Endothelial cell (in vitro differentiated cells): ENCODE measurements at regions not wholly inside any gene's neighbourhood (a gene's known extent, or its start where the extent isn't known, plus 50 kb on each side); places are given as distances from the start of the nearest gene placed in this dataset.

Experiments used
- DNase-seq: peaks from one replicate; pipeline ENCODE4 v3.0.0; 2021; ENCODE audit warnings: low spot score
- H3K27ac Mint-ChIP-seq: one replicate; pipeline ENCODE4 v1.8.0; 2021; ENCODE audit warnings: mixed read lengths, inconsistent platforms; ENCODE audit not compliant: unreplicated experiment
- H3K27me3 Mint-ChIP-seq: one replicate; pipeline ENCODE4 v1.8.0; 2021; ENCODE audit warnings: mild to moderate bottlenecking, moderate library complexity, mixed read lengths, inconsistent platforms; ENCODE audit not compliant: unreplicated experiment
- H3K36me3 Mint-ChIP-seq: one replicate; pipeline ENCODE4 v1.8.0; 2021; ENCODE audit warnings: mild to moderate bottlenecking, low read depth, mixed read lengths, inconsistent platforms; ENCODE audit not compliant: unreplicated experiment
- H3K4me1 Mint-ChIP-seq: one replicate; pipeline ENCODE4 v1.8.0; 2021; ENCODE audit warnings: mild to moderate bottlenecking, mixed read lengths, inconsistent platforms; ENCODE audit not compliant: unreplicated experiment
- H3K4me3 Mint-ChIP-seq: one replicate; pipeline ENCODE4 v1.8.0; 2021; ENCODE audit warnings: mild to moderate bottlenecking, mixed read lengths, inconsistent platforms; ENCODE audit not compliant: unreplicated experiment
- H3K9me3 Mint-ChIP-seq: one replicate; pipeline ENCODE4 v1.8.0; 2021; ENCODE audit warnings: mixed read lengths, inconsistent platforms; ENCODE audit not compliant: unreplicated experiment
- TF ChIP-seq, protein P1 (sequence below): fragments of 200-600 bp; sonication (generic); IDR thresholded peaks from one replicate; pipeline ENCODE4 v1.5.0; 2021; ENCODE audit warnings: antibody characterized with exemption; ENCODE audit not compliant: unreplicated experiment

GRCh38 chr9:81237565-81238231, 451.6 kb downstream of the TLE1 start:
- no peaks in the 10 kb centered on the region for H3K36me3 Mint-ChIP-seq
- H3K4me1 Mint-ChIP-seq, result no peaks in the 10 kb centered on the region
- no peak for DNase-seq
- H3K9me3 Mint-ChIP-seq, result no peaks in the 10 kb centered on the region
- no peak overlapping the region for H3K4me3 Mint-ChIP-seq
- H3K27me3 Mint-ChIP-seq, result no peaks in the 10 kb centered on the region
- TF ChIP-seq, protein P1, sequence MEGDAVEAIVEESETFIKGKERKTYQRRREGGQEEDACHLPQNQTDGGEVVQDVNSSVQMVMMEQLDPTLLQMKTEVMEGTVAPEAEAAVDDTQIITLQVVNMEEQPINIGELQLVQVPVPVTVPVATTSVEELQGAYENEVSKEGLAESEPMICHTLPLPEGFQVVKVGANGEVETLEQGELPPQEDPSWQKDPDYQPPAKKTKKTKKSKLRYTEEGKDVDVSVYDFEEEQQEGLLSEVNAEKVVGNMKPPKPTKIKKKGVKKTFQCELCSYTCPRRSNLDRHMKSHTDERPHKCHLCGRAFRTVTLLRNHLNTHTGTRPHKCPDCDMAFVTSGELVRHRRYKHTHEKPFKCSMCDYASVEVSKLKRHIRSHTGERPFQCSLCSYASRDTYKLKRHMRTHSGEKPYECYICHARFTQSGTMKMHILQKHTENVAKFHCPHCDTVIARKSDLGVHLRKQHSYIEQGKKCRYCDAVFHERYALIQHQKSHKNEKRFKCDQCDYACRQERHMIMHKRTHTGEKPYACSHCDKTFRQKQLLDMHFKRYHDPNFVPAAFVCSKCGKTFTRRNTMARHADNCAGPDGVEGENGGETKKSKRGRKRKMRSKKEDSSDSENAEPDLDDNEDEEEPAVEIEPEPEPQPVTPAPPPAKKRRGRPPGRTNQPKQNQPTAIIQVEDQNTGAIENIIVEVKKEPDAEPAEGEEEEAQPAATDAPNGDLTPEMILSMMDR, result no peak
- no peak overlapping the region for H3K27ac Mint-ChIP-seq

- TF ChIP-seq, protein P1, result no peak
- Mint-ChIP-seq H3K9me3 (no peaks in the 10 kb centered on the region), H3K4me1 (no peaks in the 10 kb centered on the region), H3K36me3 (no peaks in the 10 kb centered on the region), H3K27me3 (no peaks in the 10 kb centered on the region), H3K4me3 (no peak overlapping the region), H3K27ac (no peak overlapping the region)
- no peak for DNase-seq
Observed at GRCh38 chr9:81234924-81235610, 454.3 kb downstream of the TLE1 start.

DNA sequence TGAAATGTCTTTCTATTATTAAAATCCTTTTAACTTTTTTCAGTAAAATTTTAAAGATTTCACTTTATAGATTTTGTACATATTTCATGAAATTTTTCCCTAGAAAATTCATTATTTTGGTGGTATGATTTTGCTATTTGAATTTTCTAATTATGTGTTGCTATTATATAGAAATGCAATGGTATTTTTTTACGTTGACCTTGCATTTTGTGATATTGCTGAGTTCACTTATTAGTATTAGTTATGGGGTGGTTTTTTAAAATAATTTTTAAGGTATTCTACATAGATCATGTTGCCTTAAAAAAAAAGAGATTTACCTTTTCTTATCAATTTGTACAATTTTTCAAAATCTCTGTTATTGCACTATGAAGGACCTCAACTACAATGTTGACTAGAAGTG, 458.3 kb downstream of the TLE1 start:
- H3K27me3 Mint-ChIP-seq, result no peaks in the 10 kb centered on the region
- H3K27ac Mint-ChIP-seq, result no peak overlapping the region
- DNase-seq, result no peak
- no peaks in the 10 kb centered on the region for H3K4me1 Mint-ChIP-seq
- no peaks in the 10 kb centered on the region for H3K9me3 Mint-ChIP-seq
- no peak overlapping the region for H3K4me3 Mint-ChIP-seq
- TF ChIP-seq, protein P1, result no peak
- no peaks in the 10 kb centered on the region for H3K36me3 Mint-ChIP-seq

GRCh38 chr9:81227507-81228245, 461.7 kb downstream of the TLE1 start:
- no peaks in the 10 kb centered on the region for H3K9me3 Mint-ChIP-seq
- no peak overlapping the region for H3K27ac Mint-ChIP-seq
- no peak for DNase-seq
- no peak overlapping the region for H3K4me3 Mint-ChIP-seq
- H3K36me3 Mint-ChIP-seq, result no peaks in the 10 kb centered on the region
- no peaks in the 10 kb centered on the region for H3K27me3 Mint-ChIP-seq
- TF ChIP-seq, protein P1, result no peak
- no peaks in the 10 kb centered on the region for H3K4me1 Mint-ChIP-seq

DNA sequence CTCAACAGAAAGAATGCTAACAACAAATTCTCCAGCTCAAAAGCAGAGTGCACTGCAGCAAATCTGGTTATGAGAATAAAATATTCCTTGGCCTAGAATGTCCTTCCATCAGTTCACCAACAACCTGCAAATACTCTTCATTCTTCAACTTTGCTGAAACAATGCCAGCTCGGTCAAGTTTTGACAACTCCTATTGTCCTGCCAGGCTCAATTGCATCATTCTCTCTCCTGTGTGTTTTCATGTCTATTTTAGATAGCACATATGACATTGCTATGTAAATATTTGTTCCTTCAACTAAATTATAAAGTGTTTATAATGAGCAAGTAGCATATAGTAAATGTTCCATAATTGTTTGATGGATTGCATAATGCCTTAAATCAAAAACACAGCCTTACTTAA, 463.8 kb downstream of the TLE1 start:
- H3K27me3 Mint-ChIP-seq, result no peaks in the 10 kb centered on the region
- H3K9me3 Mint-ChIP-seq, result no peaks in the 10 kb centered on the region
- no peak for DNase-seq
- no peaks in the 10 kb centered on the region for H3K36me3 Mint-ChIP-seq
- H3K4me1 Mint-ChIP-seq, result no peaks in the 10 kb centered on the region
- no peak overlapping the region for H3K27ac Mint-ChIP-seq
- TF ChIP-seq, protein P1, result no peak
- H3K4me3 Mint-ChIP-seq, result no peak overlapping the region
